HG02623 (cell line): ENCODE measurements at regions not wholly inside any gene's neighbourhood (a gene's known extent, or its start where the extent isn't known, plus 50 kb on each side); places are given as distances from the start of the nearest gene placed in this dataset.
"Not testable (repeated sequence)": the region's sequence is repeated elsewhere in the genome, so short reads cannot be mapped to it uniquely, and the experiment has no call there.

Source experiments
- ATAC-seq: cut with Tn5 transposase; IDR thresholded peaks from one replicate; pipeline ENCODE4 v1.9.1; 2021; ENCODE audit warnings: moderate library complexity; ENCODE audit not compliant: unreplicated experiment

DNA sequence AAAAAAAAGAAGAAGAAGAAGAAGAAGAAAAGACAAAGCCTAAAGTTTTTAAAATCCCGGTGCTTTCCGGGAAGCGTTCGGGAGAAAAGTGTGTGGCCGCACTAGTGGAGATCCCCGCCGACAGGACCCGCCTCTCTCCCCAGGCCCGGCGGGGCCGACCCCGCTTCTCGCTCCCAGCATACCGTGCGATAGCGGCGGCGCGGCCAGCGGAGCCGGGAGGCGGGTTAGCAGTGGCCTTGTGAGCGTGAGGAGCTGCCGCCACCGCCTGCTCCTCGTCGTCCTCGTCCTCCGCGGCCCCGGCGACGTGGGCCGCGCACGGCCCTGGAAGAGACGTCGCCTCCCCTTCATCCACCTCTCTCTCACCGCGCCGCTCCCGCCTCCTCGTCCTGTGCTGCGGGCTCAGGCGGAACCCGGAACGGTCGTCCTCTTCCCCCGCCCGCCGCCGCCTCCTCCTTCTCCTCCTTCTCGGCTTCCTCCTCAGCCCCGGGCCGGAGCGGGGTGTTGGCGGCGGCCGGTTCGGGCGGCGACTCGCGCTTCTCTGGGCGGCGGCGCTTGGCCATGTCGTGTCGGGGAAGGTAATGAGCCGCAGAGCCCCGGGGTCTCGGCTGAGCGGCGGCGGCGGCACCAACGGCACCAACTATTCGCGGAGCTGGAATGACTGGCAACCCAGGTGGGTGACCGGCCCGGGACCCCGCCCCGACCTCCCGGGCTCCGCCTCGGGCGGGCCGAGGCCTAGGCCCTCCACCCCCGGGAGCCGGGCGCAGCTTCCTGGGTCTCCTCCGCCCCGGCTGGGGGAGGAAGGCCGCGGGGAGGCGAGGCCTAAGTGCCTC, 62.6 kb upstream of the CDR2 start:
- peak; percentile 72 for ATAC-seq

- peak; percentile 20 for ATAC-seq
These were observed 62.0 kb upstream of the CDR2 start for GRCh38 chr16:22436326-22436822.

- not testable (repeated sequence) for ATAC-seq
These were observed 56.9 kb upstream of the CDR2 start for GRCh38 chr16:22431314-22431713.

- no peak for ATAC-seq
These were observed 54.2 kb upstream of the CDR2 start for GRCh38 chr16:22428654-22429053.

DNA sequence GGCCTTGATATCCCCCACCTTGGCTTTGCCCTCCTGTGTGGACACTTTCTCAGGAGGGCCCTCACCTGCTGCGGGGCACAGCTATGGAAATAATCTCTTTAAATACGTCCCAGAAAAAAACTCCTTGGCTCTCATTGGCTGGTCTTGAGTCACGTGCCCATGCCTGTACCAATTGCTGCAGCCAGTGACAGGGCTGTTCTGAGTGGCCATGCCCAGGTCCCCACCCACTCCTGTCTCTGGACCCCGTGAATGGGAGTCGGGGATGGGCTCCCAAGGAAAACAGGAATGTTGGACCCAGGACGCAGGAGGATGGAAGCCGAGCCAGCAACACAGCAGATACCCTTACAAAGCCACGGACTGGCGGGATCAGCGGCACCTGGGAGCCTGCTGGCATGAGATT, 53.1 kb upstream of the CDR2 start:
- no peak for ATAC-seq

- no peak for ATAC-seq
These were observed 51.4 kb upstream of the CDR2 start for GRCh38 chr16:22425847-22426246.

- no peak for ATAC-seq
These were observed 50.8 kb upstream of the CDR2 start for GRCh38 chr16:22425036-22425801.

- no peak for ATAC-seq
These were observed 49.9 kb upstream of the CDR2 start for GRCh38 chr16:22424161-22424937.
